Esophagus (tissue), 2 donors: ENCODE measurements at regions not wholly inside any gene's neighbourhood (a gene's known extent, or its start where the extent isn't known, plus 50 kb on each side); places are given as distances from the start of the nearest gene placed in this dataset.

Source experiments
- H3K27ac ChIP-seq, 2 donors: one replicate each; pipeline ENCODE4 v1.5.1; 2013; ENCODE audit warnings: low read depth in 2 of 2, mild to moderate bottlenecking in 2 of 2, inconsistent platforms in 1 of 2, low read length in 1 of 2, moderate library complexity in 1 of 2
- H3K27me3 ChIP-seq, 2 donors: one replicate each; pipeline ENCODE4 v1.6.1; 2013; ENCODE audit warnings: low read length in 2 of 2, control low read depth in 1 of 2, mild to moderate bottlenecking in 1 of 2; ENCODE audit not compliant: insufficient read depth in 2 of 2, control insufficient read depth in 1 of 2
- H3K36me3 ChIP-seq, 2 donors: one replicate each; pipeline ENCODE4 v1.6.1; 2013; ENCODE audit warnings: low read length in 1 of 2; ENCODE audit not compliant: control insufficient read depth in 2 of 2, insufficient read depth in 2 of 2
- H3K4me1 ChIP-seq, 2 donors: one replicate each; pipeline ENCODE4 v1.6.1; 2013; ENCODE audit warnings: low read length in 1 of 2; ENCODE audit not compliant: control insufficient read depth in 2 of 2, insufficient read depth in 2 of 2
- H3K4me3 ChIP-seq, 2 donors: one replicate each; pipeline ENCODE4 v1.5.1; 2013; ENCODE audit warnings: low read length in 2 of 2, mild to moderate bottlenecking in 2 of 2, low read depth in 1 of 2, moderate library complexity in 1 of 2
- H3K9me3 ChIP-seq, 2 donors: one replicate each; pipeline ENCODE4 v1.6.1; 2013; ENCODE audit warnings: mild to moderate bottlenecking in 2 of 2, low read depth in 1 of 2, low read length in 1 of 2, moderate library complexity in 1 of 2; ENCODE audit not compliant: control insufficient read depth in 2 of 2, insufficient read depth in 1 of 2
- WGBS, 2 donors: extraction: QIAGEN DNeasy Blood & Tissue Kit; methylation state at CpG; one replicate each; pipeline ENCODE4 v1.1.7; 2013; 5-methylcytosine and 5-hydroxymethylcytosine counted together
- donor health status: healthy with polysubstance abuse.
- donor health status: Bipolar disorder and iron deficiency.

DNA sequence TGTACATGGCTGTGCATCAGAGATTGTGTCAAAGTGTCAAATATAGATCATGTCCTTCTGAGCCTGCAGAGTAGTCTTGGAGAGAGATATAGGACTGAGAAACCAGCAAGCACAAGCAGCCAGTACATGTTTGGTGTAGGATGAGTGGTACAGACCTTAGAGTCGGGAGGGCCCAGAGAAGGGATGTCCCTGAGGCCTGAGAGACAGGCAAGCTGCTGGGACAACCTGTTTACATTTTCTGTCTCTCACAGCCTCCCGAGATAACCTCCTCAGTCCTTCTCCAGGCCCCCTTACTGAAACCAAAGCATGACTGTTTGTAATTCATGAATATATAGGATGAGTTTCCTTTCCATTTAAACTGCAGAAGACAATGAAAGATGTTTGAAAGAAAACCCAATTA is 182.4 kb upstream of the STT3B start:
- H3K36me3 ChIP-seq, result no peaks in the 10 kb centered on the region
- no peaks in the 10 kb centered on the region for H3K9me3 ChIP-seq
- no peak overlapping the region for H3K27ac ChIP-seq
- WGBS, 2 donors, result 69 to 73% methylated on average over 2 of the region's 2 CpGs
- no peaks in the 10 kb centered on the region for H3K4me1 ChIP-seq
- H3K4me3 ChIP-seq, result no peak overlapping the region
- H3K27me3 ChIP-seq, result no peaks in the 10 kb centered on the region

DNA sequence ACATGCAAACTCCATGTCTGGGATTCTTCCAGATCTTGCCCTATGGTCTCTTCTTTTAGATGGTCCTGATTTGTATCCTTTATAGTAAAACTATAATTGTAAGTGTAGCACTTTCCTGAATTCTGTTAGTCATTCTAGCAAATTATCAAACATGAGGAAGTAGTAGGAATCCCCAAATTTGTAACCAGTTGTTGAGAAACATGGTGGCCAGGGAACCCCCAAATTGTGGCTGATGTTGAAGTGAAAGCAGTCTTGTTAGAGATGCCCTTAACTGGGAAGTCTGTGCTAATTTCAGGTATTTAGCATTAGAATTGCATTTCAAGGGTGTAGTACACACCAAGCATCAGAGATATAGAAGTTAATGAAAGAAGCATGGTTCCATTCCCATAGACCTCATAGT is 180.4 kb upstream of the STT3B start:
- Histone ChIP-seq H3K27me3 (no peaks in the 10 kb centered on the region), H3K4me3 (no peak overlapping the region), H3K36me3 (no peaks in the 10 kb centered on the region), H3K9me3 (no peaks in the 10 kb centered on the region), H3K4me1 (peaks cover 0 to 2% of the 10 kb centered on the region in 2 donors), H3K27ac (no peak overlapping the region)

DNA sequence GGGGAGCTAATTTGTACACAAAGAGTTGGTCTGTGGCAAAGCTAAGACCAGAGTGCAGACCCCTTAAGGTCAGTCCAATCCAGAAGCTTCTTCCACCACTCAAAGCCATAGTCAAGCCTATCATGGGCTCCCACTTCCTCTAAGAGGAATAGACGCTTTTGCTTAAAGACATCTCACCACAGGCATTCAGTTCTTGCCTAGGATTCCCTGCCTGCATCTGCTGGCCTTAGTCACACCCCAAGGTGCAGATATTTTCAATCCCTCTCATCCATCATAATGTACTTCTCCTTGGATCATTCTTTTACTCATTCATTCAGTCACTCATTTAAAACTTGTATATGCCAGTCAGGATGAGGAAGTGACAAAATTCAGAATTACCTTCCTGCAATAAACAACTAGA is 179.6 kb upstream of the STT3B start:
- no peak overlapping the region for H3K4me3 ChIP-seq
- 80 to 92% methylated on average over 1 of the region's 1 CpG for WGBS, 2 donors
- H3K9me3 ChIP-seq, result no peaks in the 10 kb centered on the region
- no peaks in the 10 kb centered on the region for H3K36me3 ChIP-seq
- no peaks in the 10 kb centered on the region for H3K27me3 ChIP-seq
- peaks cover 0 to 2% of the 10 kb centered on the region in 2 donors for H3K4me1 ChIP-seq
- H3K27ac ChIP-seq, result no peak overlapping the region

DNA sequence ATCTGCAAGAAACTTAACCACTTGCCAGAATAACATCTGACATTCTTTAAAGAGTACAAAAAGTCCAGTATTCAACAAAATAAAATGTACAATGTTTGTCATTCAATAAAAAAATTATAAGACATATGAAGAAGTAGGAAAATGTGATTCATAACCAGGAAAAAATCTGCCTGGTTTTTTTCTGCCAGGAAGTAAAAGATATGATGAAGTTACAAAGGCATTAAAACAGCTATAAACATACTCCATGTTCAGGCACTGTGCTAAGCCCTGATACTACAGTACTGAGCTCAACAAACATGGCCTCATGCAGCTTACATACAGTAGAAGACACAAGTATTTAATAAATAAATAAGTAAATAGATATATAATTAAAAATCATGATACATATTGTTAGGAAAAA is 178.4 kb upstream of the STT3B start:
- Histone ChIP-seq H3K4me1 (peaks cover 0 to 2% of the 10 kb centered on the region in 2 donors), H3K27me3 (no peaks in the 10 kb centered on the region), H3K27ac (no peak overlapping the region), H3K36me3 (no peaks in the 10 kb centered on the region), H3K9me3 (no peaks in the 10 kb centered on the region), H3K4me3 (no peak overlapping the region)

DNA sequence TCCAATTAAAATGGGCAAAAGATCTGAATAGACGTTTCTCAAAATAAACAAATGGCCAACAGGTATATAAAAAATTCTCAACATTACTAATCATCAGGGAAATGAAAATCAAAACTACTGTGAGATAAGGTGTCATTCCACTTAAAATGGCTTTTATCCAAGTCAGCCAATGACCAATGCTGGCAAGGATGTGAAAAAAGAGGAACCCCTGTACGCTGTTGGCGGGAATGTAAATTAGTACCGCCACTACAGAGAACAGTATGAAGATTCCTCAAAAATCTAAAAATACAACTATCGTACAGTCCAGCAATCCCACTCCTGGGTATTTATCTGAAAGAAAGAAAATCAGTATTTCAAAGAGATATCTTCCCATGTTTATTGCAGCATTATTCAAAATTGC is 176.9 kb upstream of the STT3B start:
- peaks cover 0 to 2% of the 10 kb centered on the region in 2 donors for H3K4me1 ChIP-seq
- H3K4me3 ChIP-seq, result no peak overlapping the region
- no peak overlapping the region for H3K27ac ChIP-seq
- H3K27me3 ChIP-seq, result no peaks in the 10 kb centered on the region
- no peaks in the 10 kb centered on the region for H3K9me3 ChIP-seq
- WGBS, 2 donors, result 96% methylated on average over 5 of the region's 5 CpGs
- H3K36me3 ChIP-seq, result no peaks in the 10 kb centered on the region

DNA sequence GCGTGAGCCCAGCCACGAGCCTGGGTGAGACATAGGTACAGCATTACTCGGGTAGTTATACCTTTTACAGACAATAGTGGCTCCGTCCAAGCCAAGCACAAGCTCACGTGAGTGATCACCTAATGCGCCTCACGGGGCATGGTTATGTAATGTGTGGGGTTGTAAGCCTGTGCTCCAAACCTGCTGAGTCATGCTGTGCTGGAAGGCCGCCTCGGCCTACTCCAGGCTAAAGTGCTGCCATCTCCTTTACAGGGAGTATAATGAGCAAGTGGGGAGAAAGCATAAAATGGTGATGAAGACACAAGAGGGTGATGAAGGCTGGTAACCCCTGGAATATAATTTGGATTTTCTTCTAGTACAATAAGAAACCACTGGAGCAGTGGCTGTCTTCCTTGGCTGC is 175.8 kb upstream of the STT3B start:
- Histone ChIP-seq H3K4me1 (peaks cover 0 to 2% of the 10 kb centered on the region in 2 donors), H3K4me3 (no peak overlapping the region), H3K9me3 (no peaks in the 10 kb centered on the region), H3K27ac (peak overlapping the region in 1 of 2 donors; percentile 12), H3K27me3 (no peaks in the 10 kb centered on the region), H3K36me3 (no peaks in the 10 kb centered on the region)
- WGBS, 2 donors, result 47 to 65% methylated on average over 9 of the region's 9 CpGs

DNA sequence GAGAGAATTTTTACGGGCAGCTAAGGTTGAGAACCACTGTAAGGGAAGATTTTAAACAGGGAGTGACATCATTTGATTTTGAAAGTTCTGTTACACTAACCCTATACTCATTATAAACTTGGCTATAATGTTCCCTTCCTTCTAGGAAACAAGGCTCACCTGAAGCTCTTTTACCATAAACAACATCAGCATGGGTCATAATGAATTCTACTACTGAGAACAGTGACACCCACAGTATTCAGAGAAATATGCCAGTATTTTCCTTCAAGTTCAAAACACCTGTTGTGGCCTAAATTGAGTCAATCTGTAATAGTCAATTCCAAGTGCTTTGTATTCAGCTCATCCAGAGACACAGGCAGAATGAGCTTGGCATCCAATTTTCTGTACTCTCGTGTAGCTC is 175.3 kb upstream of the STT3B start:
- Histone ChIP-seq H3K9me3 (no peaks in the 10 kb centered on the region), H3K4me3 (no peak overlapping the region), H3K27me3 (no peaks in the 10 kb centered on the region), H3K27ac (no peak overlapping the region), H3K36me3 (no peaks in the 10 kb centered on the region), H3K4me1 (peaks cover 0 to 2% of the 10 kb centered on the region in 2 donors)
- WGBS, 2 donors, result 85 to 92% methylated on average over 2 of the region's 2 CpGs

DNA sequence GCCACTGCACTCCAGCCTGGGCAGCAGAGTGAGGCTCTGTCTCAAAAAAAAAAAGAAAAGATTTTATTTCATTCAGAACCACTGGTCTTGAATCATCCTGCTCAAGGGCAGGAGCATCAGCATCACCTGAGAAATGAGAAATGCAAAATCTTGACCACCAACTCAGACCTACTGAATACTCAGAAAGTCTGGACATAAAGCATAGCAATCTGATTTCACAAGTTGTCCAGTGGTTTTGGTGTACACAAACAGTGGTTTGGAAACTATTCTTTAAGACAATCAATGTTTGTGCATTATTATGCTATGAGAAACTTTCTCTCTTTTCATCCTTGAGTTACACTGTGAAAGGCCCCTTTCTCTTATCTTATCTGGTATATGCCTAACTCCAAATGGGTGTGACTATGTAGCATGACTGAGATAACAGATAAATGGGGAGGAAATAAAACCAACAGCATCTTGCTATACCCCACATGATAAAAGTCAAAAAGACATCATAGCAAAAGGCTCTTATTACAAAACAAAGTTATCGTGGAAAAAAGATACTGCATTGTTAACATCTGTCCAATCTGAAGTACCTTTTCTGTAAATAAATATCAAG is 174.2 kb upstream of the STT3B start:
- H3K27me3 ChIP-seq, result no peaks in the 10 kb centered on the region
- H3K27ac ChIP-seq, result no peak overlapping the region
- H3K36me3 ChIP-seq, result no peaks in the 10 kb centered on the region
- no peaks in the 10 kb centered on the region for H3K9me3 ChIP-seq
- WGBS, 2 donors, result 87 to 93% methylated on average over 1 of the region's 1 CpG
- H3K4me1 ChIP-seq, result peaks cover 0 to 2% of the 10 kb centered on the region in 2 donors
- no peak overlapping the region for H3K4me3 ChIP-seq

DNA sequence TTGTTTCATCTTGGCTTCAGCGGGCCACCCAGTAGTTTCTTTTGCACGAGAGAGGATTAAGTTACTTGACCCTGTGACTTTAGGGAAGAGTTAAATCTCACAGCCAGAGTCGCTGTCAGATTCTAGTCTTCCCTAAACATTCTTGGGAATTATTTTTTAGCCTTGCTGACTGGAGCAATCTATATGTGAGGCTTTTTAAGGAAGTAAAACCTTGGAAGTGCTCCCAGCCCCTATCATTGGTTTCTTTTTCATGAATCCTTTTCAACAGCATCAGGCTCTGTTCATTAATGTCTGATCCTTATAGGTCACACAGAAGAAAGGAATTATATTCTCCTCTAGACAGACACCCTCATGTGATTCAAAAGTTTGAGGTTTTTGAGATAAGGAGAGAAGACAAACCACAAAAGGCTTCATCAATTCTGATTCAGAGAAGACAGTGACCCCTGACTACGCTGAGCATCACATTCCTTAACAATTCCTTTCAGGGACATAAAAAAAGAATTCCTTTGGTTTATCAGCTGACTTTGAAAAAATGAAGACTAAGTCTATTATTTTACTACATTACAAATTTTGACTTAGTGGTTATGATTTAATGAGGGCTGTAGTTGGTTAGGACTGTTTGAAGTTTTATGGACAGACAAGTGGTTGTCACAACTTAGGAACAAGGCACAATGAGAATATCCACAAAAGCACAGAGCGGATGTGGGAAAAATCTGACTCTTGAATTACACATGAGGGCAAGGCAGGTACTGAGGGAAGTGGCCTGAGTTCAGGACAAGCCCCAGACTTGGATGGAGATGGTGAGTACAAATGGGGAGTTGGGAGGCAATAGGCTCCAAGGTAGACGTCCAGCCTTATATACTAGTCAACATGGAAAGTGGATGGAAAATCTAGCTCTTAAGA is 171.1 kb upstream of the STT3B start:
- no peak overlapping the region for H3K27ac ChIP-seq
- no peak overlapping the region for H3K4me3 ChIP-seq
- no peaks in the 10 kb centered on the region for H3K27me3 ChIP-seq
- H3K9me3 ChIP-seq, result no peaks in the 10 kb centered on the region
- H3K36me3 ChIP-seq, result no peaks in the 10 kb centered on the region
- peaks cover 0 to 2% of the 10 kb centered on the region in 2 donors for H3K4me1 ChIP-seq
- WGBS, 2 donors, result 63 to 67% methylated on average over 6 of the region's 6 CpGs

DNA sequence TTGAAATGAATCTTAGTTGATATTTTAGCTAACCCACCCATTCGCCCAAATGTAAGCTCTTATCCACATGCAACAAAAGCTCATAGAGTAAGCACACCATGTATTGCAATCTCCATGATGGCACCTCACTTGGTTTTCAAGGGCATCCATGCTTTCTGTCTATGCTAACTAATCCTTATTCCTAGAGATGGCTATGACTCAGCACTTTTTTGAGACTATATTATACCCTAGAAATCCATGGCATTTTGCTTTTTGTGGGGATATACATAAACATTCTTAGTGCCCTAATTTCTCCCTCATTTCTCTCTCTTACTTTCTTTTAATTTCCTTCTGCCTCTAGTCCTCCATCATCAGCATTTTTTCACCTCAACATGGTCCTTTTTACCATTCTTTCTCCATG is 168.5 kb upstream of the STT3B start:
- Histone ChIP-seq H3K27ac (no peak overlapping the region), H3K9me3 (no peaks in the 10 kb centered on the region), H3K4me1 (no peaks in the 10 kb centered on the region), H3K36me3 (no peaks in the 10 kb centered on the region), H3K4me3 (no peak overlapping the region), H3K27me3 (no peaks in the 10 kb centered on the region)
- 94 to 96% methylated on average over 1 of the region's 1 CpG for WGBS, 2 donors
